ENCODE measurements at regions not wholly inside any gene's neighbourhood (a gene's known extent, or its start where the extent isn't known, plus 50 kb on each side); places are given as distances from the start of the nearest gene placed in this dataset.
A peak's percentile ranks its signal among the peaks of the same experiment; 100 is the strongest.

- Mint-ChIP-seq H3K27me3 (ENCODE audit: insufficient read depth, low read depth) (peaks cover 5% of the 10 kb centered on the region), H3K36me3 (peaks cover 6% of the 10 kb centered on the region), H3K27ac (peak overlapping the region; percentile 2), H3K9me3 (peaks cover 17% of the 10 kb centered on the region), H3K4me3 (peak overlapping the region; percentile 12), H3K4me1 (peaks cover 47% of the 10 kb centered on the region)
- peaks cover 14% of the 10 kb centered on the region for H3F3A ChIP-seq (ENCODE audit: low read depth)
- H3K4me1 ChIP-seq: peaks cover 28% of the 10 kb centered on the region
- H3K4me3 ChIP-seq: no peak overlapping the region
- H3K4me2 ChIP-seq: peak overlapping the region; percentile 10
- H3K27ac ChIP-seq: no peak overlapping the region
- DNase-seq (ENCODE audit: low spot score): no peak
- H3K79me2 ChIP-seq (ENCODE audit: low read depth): no peaks in the 10 kb centered on the region
- TF ChIP-seq EZH2phosphoT487 (IDR thresholded peaks at IDR 0.05) (no peak), CTCF (IDR thresholded peaks at IDR 0.05) (no peak), EZH2 (IDR thresholded peaks at IDR 0.05) (no peak)
- no peaks in the 10 kb centered on the region for H4K20me1 ChIP-seq (ENCODE audit: low read depth)
- H3K27me3 ChIP-seq: no peaks in the 10 kb centered on the region
- H3K9me3 ChIP-seq (ENCODE audit: low read depth): no peaks in the 10 kb centered on the region
- no peak overlapping the region for H2AFZ ChIP-seq (replicated peaks)
- no peak overlapping the region for H3K9ac ChIP-seq
- no peaks in the 10 kb centered on the region for H3K36me3 ChIP-seq
Measured at GRCh38 chr5:74556631-74557595, 83.6 kb downstream of the ENC1 start.

- TF ChIP-seq EZH2 (IDR thresholded peaks at IDR 0.05) (no peak), EZH2phosphoT487 (IDR thresholded peaks at IDR 0.05) (no peak), CTCF (IDR thresholded peaks at IDR 0.05) (no peak)
Measured at GRCh38 chr5:74556006-74556405, 84.5 kb downstream of the ENC1 start.

GRCh38 chr5:74552101-74552500 lies 88.4 kb downstream of the ENC1 start:
- H3K27me3 Mint-ChIP-seq (ENCODE audit: insufficient read depth, low read depth): peaks cover 5% of the 10 kb centered on the region
- H3K4me2 ChIP-seq: no peak overlapping the region
- peaks cover 6% of the 10 kb centered on the region for H3K36me3 Mint-ChIP-seq
- peaks cover 13% of the 10 kb centered on the region for H3F3A ChIP-seq (ENCODE audit: low read depth)
- no peak overlapping the region for H3K4me3 Mint-ChIP-seq
- H3K79me2 ChIP-seq (ENCODE audit: low read depth): no peaks in the 10 kb centered on the region
- no peaks in the 10 kb centered on the region for H4K20me1 ChIP-seq (ENCODE audit: low read depth)
- H3K27ac Mint-ChIP-seq: no peak overlapping the region
- peaks cover 24% of the 10 kb centered on the region for H3K4me1 ChIP-seq
- peaks cover 17% of the 10 kb centered on the region for H3K9me3 Mint-ChIP-seq
- no peak for TF ChIP-seq CTCF (IDR thresholded peaks at IDR 0.05)
- TF ChIP-seq EZH2phosphoT487 (IDR thresholded peaks at IDR 0.05): no peak
- no peak for TF ChIP-seq EZH2 (IDR thresholded peaks at IDR 0.05)
- no peak overlapping the region for H3K27ac ChIP-seq
- H2AFZ ChIP-seq (replicated peaks): no peak overlapping the region
- H3K36me3 ChIP-seq: no peaks in the 10 kb centered on the region
- H3K27me3 ChIP-seq: no peaks in the 10 kb centered on the region
- H3K4me1 Mint-ChIP-seq: peaks cover 26% of the 10 kb centered on the region
- no peaks in the 10 kb centered on the region for H3K9me3 ChIP-seq (ENCODE audit: low read depth)
- no peak overlapping the region for H3K9ac ChIP-seq
- no peak overlapping the region for H3K4me3 ChIP-seq
- no peak for DNase-seq (ENCODE audit: low spot score)

More at GRCh38 chr5:74556006-74556405, 84.5 kb downstream of the ENC1 start:
- Histone ChIP-seq H3K4me3 (no peak overlapping the region), H4K20me1 (ENCODE audit: low read depth) (no peaks in the 10 kb centered on the region), H3K9me3 (ENCODE audit: low read depth) (no peaks in the 10 kb centered on the region), H3K36me3 (no peaks in the 10 kb centered on the region), H3K79me2 (ENCODE audit: low read depth) (no peaks in the 10 kb centered on the region), H3K9ac (no peak overlapping the region), H3K4me2 (peak overlapping the region; percentile 10), H3F3A (ENCODE audit: low read depth) (peaks cover 14% of the 10 kb centered on the region), H3K4me1 (peaks cover 28% of the 10 kb centered on the region), H2AFZ (replicated peaks) (no peak overlapping the region), H3K27me3 (no peaks in the 10 kb centered on the region), H3K27ac (no peak overlapping the region)
- Mint-ChIP-seq H3K36me3 (peaks cover 6% of the 10 kb centered on the region), H3K4me3 (no peak overlapping the region), H3K9me3 (peaks cover 17% of the 10 kb centered on the region), H3K27me3 (ENCODE audit: insufficient read depth, low read depth) (peaks cover 5% of the 10 kb centered on the region), H3K4me1 (peaks cover 47% of the 10 kb centered on the region), H3K27ac (no peak overlapping the region)
- peak; percentile 33 for DNase-seq (ENCODE audit: low spot score)
